ENCODE measurements at regions not wholly inside any gene's neighbourhood (a gene's known extent, or its start where the extent isn't known, plus 50 kb on each side); places are given as distances from the start of the nearest gene placed in this dataset.

GRCh38 chrX:99184153-99184552 lies 1225.9 kb downstream of the PCDH19 start:
- no peak for TF ChIP-seq CTCF (IDR thresholded peaks at IDR 0.05)

- TF ChIP-seq CTCF (IDR thresholded peaks at IDR 0.05): no peak
These were observed 1237.1 kb downstream of the PCDH19 start for GRCh38 chrX:99172958-99173357.

- TF ChIP-seq CTCF (IDR thresholded peaks at IDR 0.05): no peak
These were observed 1267.3 kb downstream of the PCDH19 start for GRCh38 chrX:99142745-99143144.

GRCh38 chrX:99137488-99137887 lies 1272.6 kb downstream of the PCDH19 start:
- TF ChIP-seq CTCF (IDR thresholded peaks at IDR 0.05): no peak

GRCh38 chrX:99117011-99117410 lies 1293.1 kb downstream of the PCDH19 start:
- TF ChIP-seq CTCF (IDR thresholded peaks at IDR 0.05): no peak

GRCh38 chrX:99095965-99096635 lies 1314.0 kb downstream of the PCDH19 start:
- TF ChIP-seq CTCF (IDR thresholded peaks at IDR 0.05): no peak

- TF ChIP-seq CTCF (IDR thresholded peaks at IDR 0.05): no peak
These were observed 1318.6 kb downstream of the PCDH19 start for GRCh38 chrX:99091459-99091858.

GRCh38 chrX:99078301-99078700 lies 1331.8 kb downstream of the PCDH19 start:
- no peak for TF ChIP-seq CTCF (IDR thresholded peaks at IDR 0.05)
